ENCODE measurements at regions not wholly inside any gene's neighbourhood (a gene's known extent, or its start where the extent isn't known, plus 50 kb on each side); places are given as distances from the start of the nearest gene placed in this dataset.

GRCh38 chr3:140777631-140778233 lies 99.9 kb downstream of the TRIM42 start:
- TF ChIP-seq CTCF (IDR thresholded peaks at IDR 0.05; ENCODE audit: low read depth, low read length, poor library complexity, severe bottlenecking): no peak
- no peak for TF ChIP-seq EZH2phosphoT487 (IDR thresholded peaks at IDR 0.05; ENCODE audit: borderline replicate concordance, low read length)

Measured in DOHH2 (cell line).